VCaP (cell line): ENCODE measurements at regions not wholly inside any gene's neighbourhood (a gene's known extent, or its start where the extent isn't known, plus 50 kb on each side); places are given as distances from the start of the nearest gene placed in this dataset.

Experiments
- H3K27ac ChIP-seq: fragments of 450-650 bp; 2 replicates; pipeline ENCODE4 v1.5.1; 2017
- CTCF ChIP-seq: fragments of 450-650 bp; conservative IDR thresholded peaks from 2 replicates; pipeline ENCODE4 v1.5.1; 2017; ENCODE audit warnings: mild to moderate bottlenecking, moderate library complexity

DNA sequence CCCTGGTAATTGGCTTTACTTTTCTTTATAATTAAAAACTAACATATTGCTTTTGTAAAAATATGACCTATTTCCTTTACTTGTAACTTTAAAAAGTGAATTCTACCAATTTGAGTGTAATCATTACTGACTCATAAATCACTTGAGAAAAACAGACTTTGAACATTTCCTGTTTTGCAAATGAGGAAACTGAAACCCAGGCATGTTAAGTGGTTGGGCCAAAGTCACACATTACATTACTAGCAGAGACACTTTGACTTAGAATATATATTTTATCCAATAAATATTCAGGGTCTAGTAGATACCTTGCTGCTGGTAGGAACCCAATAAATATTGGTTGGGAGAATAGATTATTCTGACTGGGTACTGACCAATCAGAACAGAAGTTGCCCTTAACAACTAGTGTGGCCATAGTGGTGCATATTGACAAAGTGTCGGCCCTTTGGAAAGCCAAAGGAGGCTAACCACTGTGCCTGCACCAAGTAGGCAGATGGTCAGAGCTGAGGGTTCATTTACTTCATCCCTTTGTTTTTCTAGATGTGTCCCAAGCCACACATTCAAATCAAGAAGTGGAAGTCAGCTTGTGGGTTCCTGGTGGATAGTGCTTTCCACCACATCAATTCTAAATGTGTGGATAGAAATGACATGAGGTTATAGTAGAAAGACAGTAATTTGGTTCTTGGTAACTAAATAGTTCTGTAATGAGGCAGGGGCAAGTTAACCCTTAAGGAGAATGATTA lies 365.1 kb upstream of the RIOK2 start:
- H3K27ac ChIP-seq = no peak overlapping the region
- no peak for TF ChIP-seq CTCF

GRCh38 chr5:97548739-97549080 lies 365.7 kb upstream of the RIOK2 start:
- no peak for TF ChIP-seq CTCF
- H3K27ac ChIP-seq = no peak overlapping the region

DNA sequence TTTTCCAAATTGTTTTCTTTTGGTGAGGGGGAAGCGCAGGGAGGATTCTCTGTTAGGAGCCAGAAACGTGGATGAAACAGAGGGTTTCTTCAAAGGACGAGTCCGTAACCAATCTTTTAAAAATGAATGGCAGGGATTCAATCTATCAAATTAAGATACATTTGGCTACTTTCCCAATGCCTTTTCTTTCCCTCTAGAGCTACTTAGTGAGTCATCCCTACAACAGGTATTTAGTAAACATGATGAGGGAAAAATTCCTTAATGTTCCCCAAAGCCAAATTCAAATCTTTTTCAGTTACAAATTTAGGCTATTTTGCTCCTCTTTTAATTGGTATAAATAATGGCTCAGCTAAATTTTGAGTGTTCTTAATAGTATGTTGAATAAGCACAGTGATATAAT lies 366.4 kb upstream of the RIOK2 start:
- H3K27ac ChIP-seq = no peak overlapping the region
- TF ChIP-seq CTCF = no peak

DNA sequence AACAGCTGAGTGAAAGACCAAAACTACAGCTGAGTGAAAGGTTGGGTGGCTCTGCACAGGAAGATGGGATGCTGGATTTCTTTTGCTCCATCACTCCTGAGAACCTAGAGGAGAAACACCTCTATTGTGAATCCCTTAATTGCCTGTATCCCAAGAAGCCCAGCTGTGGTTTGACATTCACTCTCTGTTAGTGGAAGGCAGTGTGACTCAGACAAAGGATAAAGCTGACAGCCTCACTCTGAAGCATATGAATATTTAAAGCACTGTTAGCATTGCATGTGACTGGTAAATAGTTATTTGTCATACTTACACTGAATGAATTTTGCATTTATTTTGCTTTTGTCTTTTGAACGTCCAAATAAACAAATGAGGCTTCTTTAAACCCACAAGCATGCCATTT lies 367.1 kb upstream of the RIOK2 start:
- no peak overlapping the region for H3K27ac ChIP-seq
- TF ChIP-seq CTCF = no peak

- no peak for TF ChIP-seq CTCF
- H3K27ac ChIP-seq = no peak overlapping the region
Measured at GRCh38 chr5:97550818-97551217, 367.8 kb upstream of the RIOK2 start.

DNA sequence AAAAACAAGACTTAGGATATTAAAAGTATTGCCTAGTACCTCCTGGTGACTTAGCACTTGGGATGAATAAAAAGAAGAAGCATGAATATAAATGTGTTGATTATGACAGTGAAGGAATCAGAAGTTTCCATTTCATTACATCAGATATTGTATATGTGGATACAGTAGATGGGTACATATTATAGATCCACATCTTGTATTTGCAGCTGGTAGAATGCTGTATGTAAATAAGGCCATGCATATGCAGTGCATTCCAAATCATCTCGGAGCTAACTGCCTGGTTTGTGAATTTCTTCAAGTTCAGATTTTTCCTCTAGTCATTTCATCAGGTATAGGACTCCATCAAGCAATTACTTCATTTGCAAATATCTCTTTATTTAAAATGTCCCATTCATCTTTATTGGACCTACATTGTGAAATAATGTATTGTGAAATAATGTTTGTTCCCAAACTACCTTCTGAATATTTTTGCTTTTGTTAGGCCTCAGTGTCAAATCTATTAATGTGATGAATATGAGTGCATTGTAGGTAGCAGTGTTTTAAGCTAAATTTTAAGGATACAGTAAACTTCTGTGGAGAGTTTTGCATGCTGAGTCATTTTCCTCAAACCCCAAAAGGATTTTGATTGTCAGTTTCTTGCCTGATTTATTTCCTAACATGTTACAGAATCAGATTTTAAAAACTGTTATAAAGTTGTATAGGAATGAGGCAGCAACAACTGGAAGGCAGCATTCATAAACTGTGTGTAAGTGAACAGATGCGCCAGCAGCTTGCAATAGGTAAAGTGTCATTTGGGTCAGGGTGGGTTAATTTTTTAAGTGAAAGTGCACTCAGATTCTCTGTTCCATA lies 370.8 kb upstream of the RIOK2 start:
- no peak overlapping the region for H3K27ac ChIP-seq
- TF ChIP-seq CTCF = no peak

GRCh38 chr5:97554977-97555643 lies 372.1 kb upstream of the RIOK2 start:
- no peak overlapping the region for H3K27ac ChIP-seq
- TF ChIP-seq CTCF = no peak
